Activated CD4-positive, alpha-beta T cell treated with anti-CD3 and anti-CD28 coated beads, Interleukin-2, amount 10 ng/mL, durations not matched to agents 7 days and 5 days (primary cell): ENCODE measurements at regions not wholly inside any gene's neighbourhood (a gene's known extent, or its start where the extent isn't known, plus 50 kb on each side); places are given as distances from the start of the nearest gene placed in this dataset.
"Not testable (repeated sequence)": the region's sequence is repeated elsewhere in the genome, so short reads cannot be mapped to it uniquely, and the experiment has no call there.

Experiments used
- CTCF ChIA-PET: fragments of 350-600 bp; sonication (Branson Sonifier 250); formaldehyde crosslinking; loops from one replicate; lab custom pipeline; 2021; ENCODE audit warnings: antibody characterized with exemption; lab: Charles Lee
- POLR2A ChIA-PET: fragments of 350-600 bp; sonication (Branson Sonifier 250); formaldehyde crosslinking; loops from one replicate; lab custom pipeline; 2021; ENCODE audit warnings: antibody characterized with exemption; lab: Charles Lee
- DNase-seq: peaks from one replicate; pipeline ENCODE4 v3.0.0-alpha.2; 2020
- H3K27ac Mint-ChIP-seq: one replicate; pipeline ENCODE4 v1.8.0; 2021; ENCODE audit warnings: mild to moderate bottlenecking, moderate library complexity, mixed read lengths
- H3K27me3 Mint-ChIP-seq: one replicate; pipeline ENCODE4 v1.8.0; 2021; ENCODE audit warnings: mixed read lengths
- H3K36me3 Mint-ChIP-seq: one replicate; pipeline ENCODE4 v1.8.0; 2021; ENCODE audit warnings: low read depth, mixed read lengths
- H3K4me1 Mint-ChIP-seq: one replicate; pipeline ENCODE4 v1.8.0; 2021; ENCODE audit warnings: mixed read lengths
- H3K4me3 Mint-ChIP-seq: one replicate; pipeline ENCODE4 v1.8.0; 2021; ENCODE audit warnings: mild to moderate bottlenecking, moderate library complexity, mixed read lengths
- H3K9me3 Mint-ChIP-seq: one replicate; pipeline ENCODE4 v1.8.0; 2021; ENCODE audit warnings: mixed read lengths

- ChIA-PET POLR2A (interaction anchor here (0.6 kb wide), 1 partner anchor 952 kb away, joined by 5 read pairs; no protein-coding TSS in a partner anchor), CTCF (no interaction called here)
- no peaks in the 10 kb centered on the region for H3K9me3 Mint-ChIP-seq
- H3K4me3 Mint-ChIP-seq: no peak overlapping the region
- DNase-seq: no peak
- no peaks in the 10 kb centered on the region for H3K4me1 Mint-ChIP-seq
- H3K36me3 Mint-ChIP-seq: no peaks in the 10 kb centered on the region
- H3K27ac Mint-ChIP-seq: no peak overlapping the region
- no peaks in the 10 kb centered on the region for H3K27me3 Mint-ChIP-seq
Observed at GRCh38 chr7:69518705-69519077, 79.6 kb upstream of the AUTS2 start.

- H3K36me3 Mint-ChIP-seq: no peaks in the 10 kb centered on the region
- no peaks in the 10 kb centered on the region for H3K4me1 Mint-ChIP-seq
- no peak overlapping the region for H3K27ac Mint-ChIP-seq
- no peak for DNase-seq
- no peak overlapping the region for H3K4me3 Mint-ChIP-seq
- no peaks in the 10 kb centered on the region for H3K27me3 Mint-ChIP-seq
- ChIA-PET POLR2A (no interaction called here), CTCF (no interaction called here)
- no peaks in the 10 kb centered on the region for H3K9me3 Mint-ChIP-seq
Observed at GRCh38 chr7:69526570-69526969, 71.7 kb upstream of the AUTS2 start.

- no peak for DNase-seq
- Mint-ChIP-seq H3K27me3 (no peaks in the 10 kb centered on the region), H3K27ac (no peak overlapping the region), H3K9me3 (no peaks in the 10 kb centered on the region), H3K4me1 (no peaks in the 10 kb centered on the region), H3K36me3 (no peaks in the 10 kb centered on the region), H3K4me3 (no peak overlapping the region)
- ChIA-PET CTCF (no interaction called here), POLR2A (no interaction called here)
Observed at GRCh38 chr7:69527706-69528105, 70.6 kb upstream of the AUTS2 start.

- Mint-ChIP-seq H3K36me3 (no peaks in the 10 kb centered on the region), H3K9me3 (no peaks in the 10 kb centered on the region)
Observed at GRCh38 chr7:69531050-69531449, 67.2 kb upstream of the AUTS2 start.

GRCh38 chr7:69534461-69535041 lies 63.7 kb upstream of the AUTS2 start:
- Mint-ChIP-seq H3K27me3 (no peaks in the 10 kb centered on the region), H3K4me1 (no peaks in the 10 kb centered on the region), H3K4me3 (no peak overlapping the region), H3K36me3 (no peaks in the 10 kb centered on the region), H3K9me3 (no peaks in the 10 kb centered on the region), H3K27ac (no peak overlapping the region)
- ChIA-PET POLR2A (no interaction called here), CTCF (no interaction called here)
- DNase-seq: no peak

More at GRCh38 chr7:69531050-69531449, 67.2 kb upstream of the AUTS2 start:
- Mint-ChIP-seq H3K4me3 (no peak overlapping the region), H3K27ac (no peak overlapping the region), H3K27me3 (no peaks in the 10 kb centered on the region), H3K4me1 (no peaks in the 10 kb centered on the region)
- ChIA-PET POLR2A (no interaction called here), CTCF (interaction anchor here (0.6 kb wide), 1 partner anchor 559 kb away, joined by 3 read pairs; no protein-coding TSS in a partner anchor)
- no peak for DNase-seq

- DNase-seq: no peak
- Mint-ChIP-seq H3K27me3 (no peaks in the 10 kb centered on the region), H3K27ac (no peak overlapping the region), H3K4me3 (no peak overlapping the region), H3K36me3 (no peaks in the 10 kb centered on the region), H3K4me1 (no peaks in the 10 kb centered on the region), H3K9me3 (no peaks in the 10 kb centered on the region)
- ChIA-PET CTCF (no interaction called here), POLR2A (interaction anchor here (0.7 kb wide), 1 partner anchor 81 kb away, joined by 3 read pairs; no protein-coding TSS in a partner anchor)
Observed at GRCh38 chr7:69537691-69538090, 60.6 kb upstream of the AUTS2 start.

- Mint-ChIP-seq H3K9me3 (no peaks in the 10 kb centered on the region), H3K4me3 (no peak overlapping the region), H3K27me3 (no peaks in the 10 kb centered on the region), H3K36me3 (no peaks in the 10 kb centered on the region), H3K27ac (no peak overlapping the region), H3K4me1 (no peaks in the 10 kb centered on the region)
- DNase-seq: no peak
- ChIA-PET POLR2A (no interaction called here), CTCF (no interaction called here)
Observed at GRCh38 chr7:69539531-69539930, 58.7 kb upstream of the AUTS2 start.

- DNase-seq: no peak
- Mint-ChIP-seq H3K27me3 (no peaks in the 10 kb centered on the region), H3K27ac (no peak overlapping the region), H3K4me3 (no peak overlapping the region), H3K4me1 (no peaks in the 10 kb centered on the region), H3K9me3 (no peaks in the 10 kb centered on the region), H3K36me3 (no peaks in the 10 kb centered on the region)
- ChIA-PET POLR2A (no interaction called here), CTCF (no interaction called here)
Observed at GRCh38 chr7:69540287-69540686, 58.0 kb upstream of the AUTS2 start.

- not testable (repeated sequence) for H3K4me3 Mint-ChIP-seq
Observed at GRCh38 chr7:69541779-69542432, 56.4 kb upstream of the AUTS2 start.

GRCh38 chr7:69545175-69545574 lies 53.1 kb upstream of the AUTS2 start:
- no peak overlapping the region for H3K4me3 Mint-ChIP-seq
- H3K9me3 Mint-ChIP-seq: peaks cover 2% of the 10 kb centered on the region
- ChIA-PET CTCF (no interaction called here), POLR2A (no interaction called here)
- H3K4me1 Mint-ChIP-seq: no peaks in the 10 kb centered on the region
- DNase-seq: no peak
- H3K27me3 Mint-ChIP-seq: no peaks in the 10 kb centered on the region
- no peaks in the 10 kb centered on the region for H3K36me3 Mint-ChIP-seq
- H3K27ac Mint-ChIP-seq: no peak overlapping the region

More at GRCh38 chr7:69541779-69542432, 56.4 kb upstream of the AUTS2 start:
- H3K4me1 Mint-ChIP-seq, POLR2A ChIA-PET, H3K27me3 Mint-ChIP-seq, DNase-seq, H3K27ac Mint-ChIP-seq, H3K36me3 Mint-ChIP-seq, H3K9me3 Mint-ChIP-seq: not testable (repeated sequence)
- CTCF ChIA-PET: interaction anchor here (0.6 kb wide), 1 partner anchor 494 kb away, joined by 3 read pairs; no protein-coding TSS in a partner anchor
